H1 (cell line): ENCODE measurements at regions not wholly inside any gene's neighbourhood (a gene's known extent, or its start where the extent isn't known, plus 50 kb on each side); places are given as distances from the start of the nearest gene placed in this dataset.

Experiments used
- CTCF ChIA-PET: fragments of 300-600 bp; sonication (Branson Sonifier 250); formaldehyde crosslinking; loops from one replicate; lab custom pipeline; 2021; ENCODE audit not compliant: partially characterized antibody; lab: Charles Lee
- POLR2A ChIA-PET: fragments of 300-600 bp; sonication (Branson Sonifier 250); formaldehyde crosslinking; loops from one replicate; lab custom pipeline; 2021; ENCODE audit warnings: inconsistent platforms; ENCODE audit not compliant: partially characterized antibody; lab: Charles Lee
- DNase-seq, 2 experiments: peaks; one replicate each; pipeline versions ENCODE4 v3.0.0 to v3.0.0-alpha.2; 2010 to 2022; ENCODE audit warnings: low spot score in 2 of 2, low read depth in 1 of 2, mixed read lengths in 1 of 2
- FAIRE-seq: peaks from 2 replicates; lab custom pipeline; 2011; peaks lifted over from hg19 to GRCh38; lab: Jason Lieb, UNC
- H2AFZ ChIP-seq: 2 replicates; pipeline ENCODE4 v1.8.1; 2012; ENCODE audit warnings: low read length, inconsistent platforms
- H2AK5ac ChIP-seq: 2 replicates; pipeline ENCODE4 v1.6.1; 2013; ENCODE audit warnings: low read depth, low read length
- H2BK120ac ChIP-seq: replicated peaks from 2 replicates; pipeline ENCODE3; 2013; ENCODE audit warnings: low read depth, low read length, inconsistent platforms
- H2BK12ac ChIP-seq: 2 replicates; pipeline ENCODE4 v1.6.1; 2013; ENCODE audit warnings: low read depth, low read length
- H2BK15ac ChIP-seq: 2 replicates; pipeline ENCODE4 v1.6.1; 2013; ENCODE audit warnings: low read length
- H2BK20ac ChIP-seq: 2 replicates; pipeline ENCODE4 v1.6.1; 2013; ENCODE audit warnings: low read length
- H2BK5ac ChIP-seq: 2 replicates; pipeline ENCODE4 v1.6.1; 2013; ENCODE audit warnings: low read depth, low read length
- H3K14ac ChIP-seq: 2 replicates; pipeline ENCODE4 v1.6.1; 2013; ENCODE audit warnings: inconsistent platforms; ENCODE audit not compliant: insufficient read length
- H3K18ac ChIP-seq: 2 replicates; pipeline ENCODE4 v1.6.1; 2013; ENCODE audit warnings: low read length; ENCODE audit errors: extremely low read depth
- H3K23ac ChIP-seq: 2 replicates; pipeline ENCODE4 v1.6.1; 2013; ENCODE audit warnings: inconsistent platforms; ENCODE audit not compliant: insufficient read length
- H3K23me2 ChIP-seq: 2 replicates; pipeline ENCODE4 v1.6.1; 2013; ENCODE audit warnings: low read depth, low read length
- H3K27ac ChIP-seq: 2 replicates; pipeline ENCODE4 v1.6.1; 2011; ENCODE audit warnings: low read depth, low read length, inconsistent platforms
- H3K27me3 ChIP-seq, 4 experiments: replicated peaks in 1 of 4; 1 replicate in 1 of 4; 2 replicates in 3 of 4; pipeline versions ENCODE4 v1.6.1 to v1.8.1; 2011 to 2013; ENCODE audit warnings: low read length in 3 of 4, mild to moderate bottlenecking in 3 of 4, inconsistent platforms in 2 of 4, mixed read lengths in 2 of 4, moderate library complexity in 1 of 4; ENCODE audit not compliant: control insufficient read depth in 3 of 4, insufficient read depth in 3 of 4; ENCODE audit errors: extremely low read depth in 1 of 4
- H3K36me3 ChIP-seq, 4 experiments: 2 replicates each; pipeline versions ENCODE4 v1.6.1 to v1.8.1; 2011 to 2013; ENCODE audit warnings: mild to moderate bottlenecking in 4 of 4, low read length in 3 of 4, moderate library complexity in 2 of 4, control low read depth in 1 of 4, inconsistent platforms in 1 of 4; ENCODE audit not compliant: insufficient read depth in 4 of 4, control insufficient read depth in 2 of 4
- H3K4ac ChIP-seq: replicated peaks from 2 replicates; pipeline ENCODE3; 2013; ENCODE audit warnings: low read length, low read depth, mixed read lengths, inconsistent platforms; ENCODE audit not compliant: insufficient read length
- H3K4me1 ChIP-seq, 4 experiments: replicated peaks in 1 of 4; 1 replicate in 1 of 4; 2 replicates in 3 of 4; pipeline versions ENCODE4 v1.6.1 to v1.8.1; 2011 to 2013; ENCODE audit warnings: low read length in 3 of 4, inconsistent platforms in 2 of 4, mixed read lengths in 1 of 4; ENCODE audit not compliant: insufficient read depth in 4 of 4, control insufficient read depth in 3 of 4
- H3K4me2 ChIP-seq, 2 experiments: 2 replicates each; pipeline versions ENCODE4 v1.6.1 to v1.8.1; 2011 to 2013; ENCODE audit warnings: low read depth in 2 of 2, low read length in 2 of 2, control low read depth in 1 of 2, inconsistent platforms in 1 of 2, mild to moderate bottlenecking in 1 of 2; ENCODE audit not compliant: insufficient read depth in 1 of 2
- H3K4me3 ChIP-seq, 4 experiments: fragments of 200-600, 300-600 bp in 1 of 4; sonication (generic), shearing (Covaris generic), sonication (Bioruptor Twin) in 1 of 4; 2 replicates each; pipeline versions ENCODE4 v1.5.1 to v1.8.1; 2011 to 2016; ENCODE audit warnings: low read length in 4 of 4, low read depth in 3 of 4, control low read depth in 2 of 4, inconsistent platforms in 2 of 4, mild to moderate bottlenecking in 2 of 4, mixed read lengths in 1 of 4, moderate library complexity in 1 of 4; ENCODE audit not compliant: insufficient read depth in 2 of 4; ENCODE audit errors: extremely low read depth in 1 of 4
- H3K56ac ChIP-seq: replicated peaks from 2 replicates; pipeline ENCODE3; 2013; ENCODE audit warnings: low read depth, mild to moderate bottlenecking, mixed read lengths, low read length, inconsistent platforms; ENCODE audit not compliant: insufficient read length
- H3K79me1 ChIP-seq: 2 replicates; pipeline ENCODE4 v1.6.1; 2013; ENCODE audit warnings: low read depth, low read length, control low read depth
- H3K79me2 ChIP-seq, 2 experiments: 2 replicates each; pipeline versions ENCODE4 v1.6.1 to v1.8.1; 2012 to 2013; ENCODE audit warnings: low read length in 2 of 2, mild to moderate bottlenecking in 2 of 2, inconsistent platforms in 1 of 2; ENCODE audit not compliant: insufficient read depth in 2 of 2, control insufficient read depth in 1 of 2
- H3K9ac ChIP-seq, 4 experiments: replicated peaks in 1 of 4; 1 replicate in 1 of 4; 2 replicates in 3 of 4; pipeline versions ENCODE4 v1.6.1 to v1.8.1; 2011 to 2013; ENCODE audit warnings: low read depth in 3 of 4, low read length in 3 of 4, control low read depth in 2 of 4, mild to moderate bottlenecking in 2 of 4, moderate library complexity in 2 of 4, inconsistent platforms in 1 of 4; ENCODE audit errors: extremely low read depth in 1 of 4
- H3K9me3 ChIP-seq, 2 experiments: 2 replicates each; pipeline versions ENCODE4 v1.6.1 to v1.8.1; 2012 to 2013; ENCODE audit warnings: mild to moderate bottlenecking in 2 of 2, moderate library complexity in 2 of 2, control low read depth in 1 of 2, inconsistent platforms in 1 of 2, low read depth in 1 of 2, low read length in 1 of 2, mixed read lengths in 1 of 2; ENCODE audit not compliant: insufficient read depth in 2 of 2
- H4K20me1 ChIP-seq, 2 experiments: replicated peaks in 1 of 2; 2 replicates each; pipeline versions ENCODE3 to v1.8.1; 2011 to 2013; ENCODE audit warnings: inconsistent platforms in 2 of 2, low read length in 2 of 2, mild to moderate bottlenecking in 1 of 2; ENCODE audit not compliant: insufficient read depth in 2 of 2, control insufficient read depth in 1 of 2
- H4K5ac ChIP-seq: 2 replicates; pipeline ENCODE4 v1.6.1; 2013; ENCODE audit warnings: low read length, low read depth, mixed read lengths, inconsistent platforms; ENCODE audit not compliant: insufficient read length
- H4K8ac ChIP-seq: 2 replicates; pipeline ENCODE4 v1.8.0; 2013; ENCODE audit warnings: mild to moderate bottlenecking, moderate library complexity, low read length, inconsistent platforms; ENCODE audit not compliant: insufficient read depth; ENCODE audit errors: extremely low read depth
- H4K91ac ChIP-seq: replicated peaks from 2 replicates; pipeline ENCODE3; 2013; ENCODE audit warnings: low read length, mixed read lengths, inconsistent platforms; ENCODE audit not compliant: insufficient read length
- ASH2L ChIP-seq: fragments of 200-600, 300-600 bp; sonication (generic); IDR thresholded peaks from one replicate; pipeline ENCODE4 v1.7.1; 2017; ENCODE audit warnings: low read length
- BCL11A ChIP-seq, 2 experiments: IDR thresholded peaks; one replicate each; pipeline ENCODE4 v1.6.1; 2011; ENCODE audit warnings: low read depth in 2 of 2, low read length in 2 of 2, mild to moderate bottlenecking in 2 of 2
- EGR1 ChIP-seq: IDR thresholded peaks from 2 replicates; pipeline ENCODE4 v1.6.1; 2011; ENCODE audit warnings: low read depth, low read length, borderline replicate concordance
- MAFK ChIP-seq: IDR thresholded peaks from 2 replicates; pipeline ENCODE4 v1.6.1; 2012; ENCODE audit warnings: low read depth, mild to moderate bottlenecking, improper control_type of control experiment, low read length
- SIRT6 ChIP-seq: IDR thresholded peaks from one replicate; pipeline ENCODE4 v1.7.1; 2012; ENCODE audit warnings: low read length, inconsistent platforms
- SP1 ChIP-seq: IDR thresholded peaks from 2 replicates; pipeline ENCODE4 v1.6.1; 2011; ENCODE audit warnings: low read depth, low read length
- SRF ChIP-seq: IDR thresholded peaks from 2 replicates; pipeline ENCODE4 v1.6.1; 2011; ENCODE audit warnings: mild to moderate bottlenecking, low read depth, low read length, moderate library complexity
- YY1 ChIP-seq: IDR thresholded peaks from 2 replicates; pipeline ENCODE4 v1.6.1; 2011; ENCODE audit warnings: low read depth, mild to moderate bottlenecking, low read length
- TF ChIP-seq, protein P1 (sequence below): IDR thresholded peaks from 2 replicates; pipeline ENCODE4 v1.6.1; 2012; ENCODE audit warnings: inconsistent platforms

- H3K36me3 ChIP-seq, result no peaks in the 10 kb centered on the region
- no peak overlapping the region for H3K4ac ChIP-seq
- H3K4me2 ChIP-seq, result no peak overlapping the region
- no peak overlapping the region for H3K4me3 ChIP-seq
- no peaks in the 10 kb centered on the region for H3K27me3 ChIP-seq
- H2BK15ac ChIP-seq, result no peak overlapping the region
- H3K9ac ChIP-seq, result no peak overlapping the region
- H3K23me2 ChIP-seq, result no peaks in the 10 kb centered on the region
- H2BK12ac ChIP-seq, result no peak overlapping the region
- no peak overlapping the region for H3K14ac ChIP-seq
- no peak overlapping the region for H4K8ac ChIP-seq
- CTCF ChIA-PET, result interaction anchor here (1.2 kb wide), 1 partner anchor 249 kb away, joined by 3 read pairs; no protein-coding TSS in a partner anchor
- TF ChIP-seq SIRT6 (no peak), SRF (no peak), SP1 (no peak), ASH2L (no peak), BCL11A (IDR thresholded peaks at IDR 0.05; ENCODE audit: low read depth in 2 of 2, low read length in 2 of 2) (no peak), EGR1 (no peak), YY1 (no peak), MAFK (no peak)
- TF ChIP-seq, protein P1, sequence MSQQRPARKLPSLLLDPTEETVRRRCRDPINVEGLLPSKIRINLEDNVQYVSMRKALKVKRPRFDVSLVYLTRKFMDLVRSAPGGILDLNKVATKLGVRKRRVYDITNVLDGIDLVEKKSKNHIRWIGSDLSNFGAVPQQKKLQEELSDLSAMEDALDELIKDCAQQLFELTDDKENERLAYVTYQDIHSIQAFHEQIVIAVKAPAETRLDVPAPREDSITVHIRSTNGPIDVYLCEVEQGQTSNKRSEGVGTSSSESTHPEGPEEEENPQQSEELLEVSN, result no peak
- TF ChIP-seq, all 59 proteins: peak for 0
- H3K79me1 ChIP-seq, result no peaks in the 10 kb centered on the region
- H4K5ac ChIP-seq, result no peak overlapping the region
- no peak overlapping the region for H4K91ac ChIP-seq
- POLR2A ChIA-PET, result no interaction called here
- H3K79me2 ChIP-seq, result no peaks in the 10 kb centered on the region
- H3K23ac ChIP-seq, result no peak overlapping the region
- no peak overlapping the region for H3K56ac ChIP-seq
- FAIRE-seq, result no peak
- H3K4me1 ChIP-seq, result peaks cover 0 to 2% (median under 1%) of the 10 kb centered on the region in 4 experiments; a peak in 2 of 7 replicates
- H2BK5ac ChIP-seq, result no peak overlapping the region
- no peak overlapping the region for H3K27ac ChIP-seq
- H2BK20ac ChIP-seq, result no peak overlapping the region
- H4K20me1 ChIP-seq, result no peaks in the 10 kb centered on the region
- no peaks in the 10 kb centered on the region for H3K9me3 ChIP-seq
- no peak overlapping the region for H2BK120ac ChIP-seq
- no peak overlapping the region for H3K18ac ChIP-seq
- H2AK5ac ChIP-seq, result no peak overlapping the region
- no peak overlapping the region for H2AFZ ChIP-seq
- no peak for DNase-seq
These were observed 304.1 kb downstream of the KLF6 start for GRCh38 chr10:3480990-3481315.
